ENCODE measurements at regions not wholly inside any gene's neighbourhood (a gene's known extent, or its start where the extent isn't known, plus 50 kb on each side); places are given as distances from the start of the nearest gene placed in this dataset.

GRCh38 chr10:131799429-131799828 is 101.4 kb upstream of the PPP2R2D start:
- Histone ChIP-seq H3K36me3 (ENCODE audit: low read depth, low read length) (no peaks in the 10 kb centered on the region), H3K4me3 (ENCODE audit: low read length) (no peak overlapping the region), H3K4me1 (ENCODE audit: insufficient read depth, low read length) (no peaks in the 10 kb centered on the region), H4K20me1 (ENCODE audit: low read length) (no peaks in the 10 kb centered on the region), H3K9ac (ENCODE audit: low read length) (no peak overlapping the region), H3K9me3 (ENCODE audit: low read length) (peaks cover 3% of the 10 kb centered on the region; the same call in 1 of the 2 replicates), H2AFZ (ENCODE audit: low read length) (no peak overlapping the region), H3K9me2 (replicated peaks; ENCODE audit: low read length) (no peaks in the 10 kb centered on the region), H3K27ac (ENCODE audit: low read length) (no peak overlapping the region), H3F3A (ENCODE audit: low read length, unreplicated experiment) (no peaks in the 10 kb centered on the region), H3K4me2 (ENCODE audit: low read length) (no peak overlapping the region), H3K27me3 (ENCODE audit: low read length) (peaks cover 24% of the 10 kb centered on the region), H3K79me2 (ENCODE audit: low read length) (no peaks in the 10 kb centered on the region)
- no peak for DNase-seq
- intact Hi-C loops (cut with micrococcal nuclease), result no loop called here
- ATAC-seq, result no peak
- ChIA-PET POLR2A (ENCODE audit: unreplicated experiment) (no interaction called here), CTCF (no interaction called here)
- no peak for TF ChIP-seq EZH2 (IDR thresholded peaks at IDR 0.05; ENCODE audit: low read length, unreplicated experiment)
- no peak for TF ChIP-seq CTCF (conservative IDR thresholded peaks at IDR 0.05; ENCODE audit: low read depth, low read length)
- TF ChIP-seq EZH2phosphoT487 (IDR thresholded peaks at IDR 0.05; ENCODE audit: borderline replicate concordance, low read length), result no peak
- BruUV-seq (replicated peaks), result no TSS peak

GRCh38 chr10:131802156-131802915 is 98.5 kb upstream of the PPP2R2D start:
- H3K9ac ChIP-seq (ENCODE audit: low read length), result no peak overlapping the region
- H3K4me1 ChIP-seq (ENCODE audit: insufficient read depth, low read length), result no peaks in the 10 kb centered on the region
- intact Hi-C loops (cut with micrococcal nuclease), result no loop called here
- DNase-seq, result no peak
- no peak overlapping the region for H2AFZ ChIP-seq (ENCODE audit: low read length)
- no peaks in the 10 kb centered on the region for H3F3A ChIP-seq (ENCODE audit: low read length, unreplicated experiment)
- TF ChIP-seq EZH2phosphoT487 (IDR thresholded peaks at IDR 0.05; ENCODE audit: borderline replicate concordance, low read length), result no peak
- no peaks in the 10 kb centered on the region for H3K36me3 ChIP-seq (ENCODE audit: low read depth, low read length)
- H3K79me2 ChIP-seq (ENCODE audit: low read length), result no peaks in the 10 kb centered on the region
- H3K9me3 ChIP-seq (ENCODE audit: low read length), result no peaks in the 10 kb centered on the region
- no peak for ATAC-seq
- ChIA-PET CTCF (no interaction called here), POLR2A (ENCODE audit: unreplicated experiment) (no interaction called here)
- no peak overlapping the region for H3K4me2 ChIP-seq (ENCODE audit: low read length)
- peaks cover 34% of the 10 kb centered on the region for H3K27me3 ChIP-seq (ENCODE audit: low read length)
- no peak overlapping the region for H3K27ac ChIP-seq (ENCODE audit: low read length)
- no peaks in the 10 kb centered on the region for H3K9me2 ChIP-seq (replicated peaks; ENCODE audit: low read length)
- H3K4me3 ChIP-seq (ENCODE audit: low read length), result no peak overlapping the region
- no TSS peak for BruUV-seq (replicated peaks)
- no peaks in the 10 kb centered on the region for H4K20me1 ChIP-seq (ENCODE audit: low read length)

GRCh38 chr10:131802996-131803395 is 97.8 kb upstream of the PPP2R2D start:
- H4K20me1 ChIP-seq (ENCODE audit: low read length), result no peaks in the 10 kb centered on the region
- H3K27ac ChIP-seq (ENCODE audit: low read length), result no peak overlapping the region
- peaks cover 34% of the 10 kb centered on the region for H3K27me3 ChIP-seq (ENCODE audit: low read length)
- intact Hi-C loops (cut with micrococcal nuclease), result no loop called here
- no peak for ATAC-seq
- no peak overlapping the region for H2AFZ ChIP-seq (ENCODE audit: low read length)
- H3K9me2 ChIP-seq (replicated peaks; ENCODE audit: low read length), result no peaks in the 10 kb centered on the region
- H3K36me3 ChIP-seq (ENCODE audit: low read depth, low read length), result no peaks in the 10 kb centered on the region
- H3K4me1 ChIP-seq (ENCODE audit: insufficient read depth, low read length), result no peaks in the 10 kb centered on the region
- ChIA-PET POLR2A (ENCODE audit: unreplicated experiment) (no interaction called here), CTCF (no interaction called here)
- DNase-seq, result no peak
- no peaks in the 10 kb centered on the region for H3K79me2 ChIP-seq (ENCODE audit: low read length)
- no peak overlapping the region for H3K9ac ChIP-seq (ENCODE audit: low read length)
- H3F3A ChIP-seq (ENCODE audit: low read length, unreplicated experiment), result no peaks in the 10 kb centered on the region
- H3K4me2 ChIP-seq (ENCODE audit: low read length), result no peak overlapping the region
- H3K9me3 ChIP-seq (ENCODE audit: low read length), result no peaks in the 10 kb centered on the region
- no TSS peak for BruUV-seq (replicated peaks)
- TF ChIP-seq CTCF (conservative IDR thresholded peaks at IDR 0.05; ENCODE audit: low read depth, low read length), result no peak
- TF ChIP-seq EZH2phosphoT487 (IDR thresholded peaks at IDR 0.05; ENCODE audit: borderline replicate concordance, low read length), result no peak
- no peak for TF ChIP-seq EZH2 (IDR thresholded peaks at IDR 0.05; ENCODE audit: low read length, unreplicated experiment)
- H3K4me3 ChIP-seq (ENCODE audit: low read length), result no peak overlapping the region
